Tibial nerve (tissue), 3 donors: ENCODE measurements at regions not wholly inside any gene's neighbourhood (a gene's known extent, or its start where the extent isn't known, plus 50 kb on each side); places are given as distances from the start of the nearest gene placed in this dataset.

Experiments
- EP300 ChIP-seq, 2 donors: sonication (generic); formaldehyde crosslinking; IDR thresholded peaks; one replicate each; pipeline ENCODE4 v1.6.1; 2017; ENCODE audit warnings: antibody characterized with exemption in 2 of 2, mild to moderate bottlenecking in 1 of 2
- POLR2A ChIP-seq, 2 donors: fragments of 450-650 bp; IDR thresholded peaks; one replicate each; pipeline ENCODE4 v1.6.1; 2017; ENCODE audit warnings: antibody characterized with exemption in 2 of 2, mild to moderate bottlenecking in 2 of 2, moderate library complexity in 2 of 2

DNA sequence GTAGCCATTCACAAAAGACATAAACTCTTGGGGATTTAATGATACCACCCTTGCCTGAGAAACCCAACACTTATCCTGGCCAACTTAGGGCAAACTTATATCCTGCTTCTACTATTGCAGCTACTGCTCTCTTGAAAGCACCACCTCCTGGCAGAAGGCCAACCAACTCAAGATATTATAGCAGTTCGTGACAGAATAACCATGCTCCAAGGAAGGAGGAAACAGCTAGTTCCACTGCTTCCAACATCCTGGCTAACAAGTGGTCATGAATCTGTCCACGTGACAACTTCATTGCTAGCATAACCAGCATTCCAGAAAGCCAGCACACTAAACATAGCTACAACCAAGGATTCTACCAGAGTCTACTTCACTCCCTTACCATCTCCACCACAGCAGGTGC, 1037.5 kb downstream of the TBL1XR1 start:
- TF ChIP-seq POLR2A (IDR thresholded peaks at IDR 0.05) (no peak), EP300 (IDR thresholded peaks at IDR 0.05) (no peak)
